GM18498 (cell line): ENCODE measurements at regions not wholly inside any gene's neighbourhood (a gene's known extent, or its start where the extent isn't known, plus 50 kb on each side); places are given as distances from the start of the nearest gene placed in this dataset.

Experiments
- ATAC-seq: cut with Tn5 transposase; IDR thresholded peaks from one replicate; pipeline ENCODE4 v1.9.1; 2021; ENCODE audit warnings: mild to moderate bottlenecking, moderate library complexity; ENCODE audit not compliant: unreplicated experiment

DNA sequence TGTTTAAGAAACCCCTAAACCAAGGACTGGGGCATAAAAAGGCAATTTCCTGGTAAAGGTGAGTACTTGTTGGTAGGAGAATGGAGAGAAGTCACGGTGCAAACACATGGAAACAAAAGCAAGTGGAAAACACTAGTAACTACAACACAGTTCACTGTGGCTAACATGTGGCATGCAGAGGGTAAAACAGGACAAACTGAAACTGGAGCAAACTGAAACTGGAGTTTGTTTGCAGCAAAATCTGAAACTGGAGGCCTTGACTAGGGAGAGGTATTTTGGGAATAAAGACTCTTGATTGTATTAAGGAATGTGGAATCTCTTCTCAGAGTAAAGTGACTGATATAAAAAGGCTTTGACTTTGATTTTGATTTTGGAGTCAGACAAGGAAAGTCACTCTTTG lies 376.3 kb upstream of the PRMT6 start:
- ATAC-seq = no peak

DNA sequence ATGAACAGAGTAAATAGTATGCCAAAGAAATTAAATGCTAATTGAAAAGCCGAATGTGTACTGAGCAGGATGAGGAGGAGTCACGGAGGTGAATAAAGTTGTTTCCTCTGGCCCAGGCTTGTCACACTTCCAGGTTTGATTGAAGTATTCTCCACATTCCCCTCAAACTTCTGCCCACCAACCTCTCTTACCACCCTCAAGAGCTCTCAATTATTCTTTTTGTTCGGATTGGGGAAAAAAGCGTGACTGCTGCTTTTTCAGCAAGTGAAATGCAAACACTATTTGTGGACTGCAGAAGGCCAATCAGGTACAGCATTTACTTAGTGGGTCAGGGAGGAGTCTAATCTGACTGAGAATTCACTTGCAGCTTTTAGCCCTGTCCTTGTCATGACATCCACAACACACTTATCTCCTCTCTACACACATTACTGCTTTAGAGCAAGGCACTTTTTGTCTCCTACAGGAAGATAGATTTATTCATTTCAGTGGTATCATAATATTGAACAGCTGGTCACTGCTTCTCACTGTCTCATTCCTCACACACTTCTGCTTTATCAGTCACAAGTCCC lies 375.6 kb upstream of the PRMT6 start:
- ATAC-seq = no peak

DNA sequence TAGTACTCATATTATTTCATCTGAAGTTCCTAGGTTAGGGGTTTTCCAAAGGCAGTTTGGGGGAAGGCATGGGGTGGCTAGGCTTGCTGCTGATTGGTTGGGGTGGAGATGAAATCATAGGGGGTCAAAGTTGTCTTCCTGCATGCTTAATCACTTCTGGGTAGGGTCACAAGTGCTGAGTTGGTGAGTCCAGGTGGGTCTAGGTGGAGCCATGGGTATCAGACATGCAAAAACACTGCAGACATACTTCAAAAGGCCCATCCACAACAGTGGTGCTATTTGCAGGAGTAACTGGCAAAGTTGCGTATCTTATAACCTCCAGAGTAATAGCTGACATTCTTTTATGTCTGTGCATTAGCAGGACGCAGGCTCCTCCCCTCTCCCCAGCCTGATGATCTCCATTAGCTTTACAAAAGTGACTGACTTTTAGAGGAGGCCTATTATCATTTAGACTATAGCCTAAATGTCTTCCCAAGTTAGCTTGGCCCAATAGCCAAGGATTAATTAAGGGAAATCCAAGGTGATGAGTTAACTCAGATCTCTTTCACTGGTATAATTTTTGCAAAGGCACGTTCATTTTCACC lies 374.4 kb upstream of the PRMT6 start:
- no peak for ATAC-seq

DNA sequence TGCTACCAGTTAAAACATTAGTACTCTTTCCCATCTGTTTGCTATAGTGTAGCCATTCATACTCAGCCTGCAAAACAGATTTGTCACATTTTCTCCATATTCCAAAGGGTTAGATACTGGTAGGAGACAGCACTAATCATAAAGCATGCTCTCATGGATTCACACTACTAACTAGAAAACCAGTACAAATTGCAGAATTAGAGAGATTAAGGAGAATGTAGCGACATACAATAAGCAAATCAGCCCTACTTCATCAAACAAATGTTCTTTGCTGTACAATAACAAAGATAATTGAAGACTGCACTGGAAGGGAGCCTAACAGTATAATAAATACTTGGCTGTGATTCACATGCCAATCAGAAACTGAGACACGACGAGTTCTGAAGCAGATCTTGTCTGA lies 368.0 kb upstream of the PRMT6 start:
- ATAC-seq = no peak

DNA sequence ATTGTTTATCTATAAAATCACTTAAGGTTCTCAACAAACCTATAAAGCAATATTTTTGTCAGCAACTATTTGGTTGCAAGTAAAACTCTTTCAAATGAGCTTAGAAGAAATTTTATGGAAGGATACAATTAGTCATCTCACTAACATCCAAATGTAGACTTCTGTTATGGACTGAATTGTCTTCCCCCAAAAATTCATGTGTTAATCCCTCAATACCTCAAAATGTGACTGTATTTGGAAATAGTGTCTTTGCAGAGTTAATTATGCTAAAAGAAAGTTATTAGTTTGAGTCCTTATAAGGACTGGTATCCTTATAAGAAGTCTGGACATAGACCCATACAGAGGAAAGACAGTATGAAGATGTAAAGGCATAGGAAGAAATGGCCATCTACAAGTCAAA lies 357.8 kb upstream of the PRMT6 start:
- no peak for ATAC-seq

DNA sequence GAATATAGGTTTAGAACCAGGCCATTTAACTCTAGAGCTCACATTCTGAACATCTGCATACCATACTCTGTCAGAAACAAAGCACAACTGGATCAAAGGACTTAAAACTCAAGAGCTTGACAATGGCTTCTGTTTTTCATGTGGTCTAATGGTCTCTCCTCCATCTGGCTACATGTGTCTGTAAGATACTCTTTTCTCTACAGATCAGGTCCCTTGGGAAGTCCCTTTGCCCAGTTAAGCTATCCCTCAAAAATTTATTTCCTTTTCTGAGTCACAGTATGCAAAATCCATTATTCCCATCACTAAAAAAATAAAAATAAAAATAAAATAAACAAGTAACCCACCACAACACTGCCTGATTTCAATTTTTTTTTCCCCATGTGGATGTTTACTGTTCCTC lies 357.0 kb upstream of the PRMT6 start:
- ATAC-seq = no peak

DNA sequence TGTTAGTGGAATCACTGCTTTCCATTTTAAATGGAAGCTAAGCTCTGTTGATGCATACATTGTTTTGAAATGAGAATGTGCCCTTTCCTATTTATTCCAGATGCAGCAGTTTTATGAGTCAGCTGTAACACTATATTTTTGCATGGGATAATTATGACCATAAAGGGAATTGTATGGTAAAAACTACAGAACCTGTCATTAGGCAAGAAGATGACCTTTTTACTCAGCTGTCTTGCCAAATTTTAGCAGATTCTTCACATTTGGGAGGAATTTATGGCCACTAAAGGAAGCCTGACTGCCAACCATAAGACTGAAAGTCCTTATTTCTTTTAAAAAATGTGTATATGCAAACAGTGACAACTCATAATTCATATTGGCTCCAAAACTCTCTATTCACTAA lies 356.3 kb upstream of the PRMT6 start:
- ATAC-seq = no peak

DNA sequence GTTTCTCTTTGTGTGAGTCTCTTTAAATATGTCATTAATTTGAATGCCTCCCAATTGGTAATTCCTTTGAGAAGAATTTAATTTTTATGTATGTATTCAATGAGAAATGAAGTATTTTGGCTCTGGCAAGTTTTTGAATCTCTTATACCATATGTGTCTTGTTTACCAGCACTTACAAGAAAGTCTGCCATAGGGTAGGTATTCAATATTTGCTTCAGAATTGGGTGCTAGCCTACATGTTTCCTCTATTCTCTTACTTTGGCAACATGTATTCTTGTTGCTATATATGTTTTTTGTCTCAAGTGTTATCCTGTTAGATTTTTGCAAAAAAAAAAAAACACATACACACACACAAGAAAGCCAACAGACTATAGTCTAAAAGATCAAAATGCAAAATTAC lies 350.5 kb upstream of the PRMT6 start:
- no peak for ATAC-seq

DNA sequence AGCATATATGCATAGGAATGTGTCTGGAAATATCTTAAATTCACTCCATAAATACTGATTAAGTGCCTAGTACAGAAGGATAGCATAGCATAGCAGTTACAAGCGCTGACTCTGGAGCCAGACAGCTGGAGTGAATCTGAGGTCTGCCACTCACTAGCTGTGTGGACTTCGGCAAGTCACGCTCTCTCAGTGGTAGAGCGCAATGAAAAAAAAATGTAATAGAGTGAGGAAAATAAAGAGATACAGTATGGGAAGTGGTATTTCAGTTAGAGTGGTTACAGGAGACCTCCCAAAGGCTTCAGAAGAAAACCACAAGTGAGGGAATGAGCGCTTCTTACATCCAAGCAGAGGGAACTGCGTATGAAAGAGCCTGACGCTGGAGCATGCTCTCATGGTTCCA lies 338.9 kb upstream of the PRMT6 start:
- ATAC-seq = no peak

DNA sequence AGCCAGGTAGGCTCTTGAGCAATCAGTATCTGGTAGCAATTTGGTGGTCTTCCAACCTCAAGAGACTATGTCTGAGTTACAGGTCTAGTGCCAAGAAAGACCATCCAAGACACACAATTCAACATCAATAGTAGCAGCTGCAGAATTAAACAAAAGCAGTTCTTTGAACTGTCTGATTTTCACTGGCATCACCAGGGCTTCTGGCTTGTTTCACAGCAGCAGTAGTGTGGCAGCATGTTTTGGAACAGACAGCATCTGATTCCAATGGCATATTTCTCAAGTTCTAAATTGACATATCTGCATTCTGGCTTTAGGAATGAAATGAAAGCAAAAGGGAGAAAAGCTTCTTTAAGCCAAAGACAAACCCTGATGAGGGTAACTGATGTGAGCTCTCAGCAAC lies 334.7 kb upstream of the PRMT6 start:
- no peak for ATAC-seq

DNA sequence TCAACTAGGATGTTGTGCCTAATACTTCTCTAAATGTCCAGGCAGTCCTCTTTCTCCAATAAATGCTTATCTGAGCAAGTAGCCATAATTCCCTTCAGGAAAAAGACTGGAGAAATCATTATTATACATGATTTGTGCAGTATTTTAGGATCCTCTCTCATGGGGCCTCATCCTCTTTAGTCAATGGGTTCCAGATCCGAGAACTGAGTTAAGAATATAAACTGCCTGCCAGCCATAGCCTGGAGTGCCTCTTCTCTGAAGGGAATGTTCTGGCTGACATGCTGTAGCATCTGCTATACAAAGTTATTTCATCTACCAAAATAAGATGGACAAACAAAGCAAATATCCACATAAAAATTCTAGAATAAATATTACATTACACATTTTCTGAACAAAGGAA lies 334.0 kb upstream of the PRMT6 start:
- ATAC-seq = no peak

DNA sequence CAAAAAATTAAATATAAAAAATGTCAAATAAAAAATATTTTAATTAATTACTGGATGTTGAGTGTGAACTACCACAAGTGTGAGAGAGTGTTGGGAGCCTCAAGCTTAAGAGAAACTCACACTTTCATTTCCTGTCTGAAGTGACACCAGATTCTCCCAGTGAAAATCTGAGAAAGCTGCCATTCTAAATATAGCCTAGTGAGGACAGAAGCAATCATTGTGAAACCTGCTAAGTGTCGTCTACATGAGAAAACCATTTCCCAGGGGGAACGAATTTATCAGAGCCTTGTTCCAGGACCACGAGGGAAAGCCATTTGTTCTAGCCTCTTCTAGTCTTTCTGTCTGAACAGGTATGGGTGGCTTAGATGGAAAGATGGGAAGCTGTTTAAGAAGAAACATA lies 329.3 kb upstream of the PRMT6 start:
- peak; percentile 71 for ATAC-seq

DNA sequence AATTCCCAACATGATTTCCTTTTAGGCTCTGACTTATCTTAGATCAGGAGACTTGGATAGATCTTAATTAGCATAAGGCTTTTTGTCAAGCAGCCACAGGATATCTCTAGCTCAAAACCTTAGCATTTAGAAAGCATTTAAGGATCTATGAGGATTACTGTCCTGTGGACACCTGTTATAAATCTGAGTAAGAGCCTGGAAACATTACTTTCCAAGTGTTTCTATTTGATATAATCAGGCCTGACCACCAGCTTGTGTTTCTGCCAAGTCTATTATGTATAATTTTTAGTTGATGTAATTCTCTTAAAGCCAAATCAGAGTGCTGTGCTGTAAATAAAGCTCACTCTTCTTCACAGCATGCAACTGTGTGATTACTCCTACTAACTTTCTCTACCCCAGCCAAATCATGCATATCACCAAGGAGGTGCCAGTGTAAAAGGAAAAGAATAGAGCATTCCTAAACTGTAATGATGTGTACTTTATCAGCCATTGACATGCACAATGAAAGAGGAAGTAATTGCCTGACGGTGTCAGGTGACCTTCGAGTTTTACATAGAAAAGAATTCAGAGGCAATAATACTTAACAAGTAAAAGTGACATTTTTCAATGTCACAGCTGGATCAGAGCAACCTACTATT lies 309.9 kb upstream of the PRMT6 start:
- ATAC-seq = no peak

DNA sequence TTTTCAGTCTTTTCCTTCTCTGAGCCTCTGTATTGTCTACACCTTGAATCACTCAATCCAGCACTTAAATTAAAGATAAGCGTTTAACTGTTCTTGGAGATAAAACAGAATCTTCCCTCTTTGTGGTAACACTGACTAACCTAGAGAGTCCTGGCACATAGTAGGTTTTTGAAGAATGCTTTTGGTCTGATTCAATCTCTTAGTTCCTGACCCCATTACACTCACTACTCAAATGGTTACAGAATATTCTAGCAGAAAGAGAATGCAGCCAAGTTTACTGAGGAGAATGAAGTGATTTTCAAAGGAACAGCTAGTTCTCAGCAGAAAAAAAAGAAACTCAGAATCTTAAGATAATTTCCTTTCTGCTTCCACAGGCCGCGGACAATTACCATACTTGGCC lies 309.2 kb upstream of the PRMT6 start:
- ATAC-seq = no peak

DNA sequence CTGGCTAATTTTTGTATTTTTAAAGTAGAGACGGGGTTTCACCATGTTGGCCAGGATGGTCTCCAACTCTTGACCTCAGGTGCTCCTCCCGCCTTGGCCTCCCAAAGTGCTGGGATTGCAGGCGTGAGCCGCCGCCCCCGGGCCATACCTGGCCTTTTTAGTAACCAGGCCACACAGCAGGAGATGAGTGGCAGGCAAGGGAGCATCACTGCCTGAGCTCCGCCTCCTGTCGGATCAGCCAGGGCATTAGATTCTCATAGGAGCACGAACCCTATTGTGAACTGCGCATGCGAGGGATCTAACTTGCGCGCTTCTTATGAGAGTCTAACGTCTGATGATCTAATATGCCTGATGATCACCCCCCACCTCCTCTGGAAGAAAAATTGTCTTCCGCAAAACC lies 308.7 kb upstream of the PRMT6 start:
- no peak for ATAC-seq

DNA sequence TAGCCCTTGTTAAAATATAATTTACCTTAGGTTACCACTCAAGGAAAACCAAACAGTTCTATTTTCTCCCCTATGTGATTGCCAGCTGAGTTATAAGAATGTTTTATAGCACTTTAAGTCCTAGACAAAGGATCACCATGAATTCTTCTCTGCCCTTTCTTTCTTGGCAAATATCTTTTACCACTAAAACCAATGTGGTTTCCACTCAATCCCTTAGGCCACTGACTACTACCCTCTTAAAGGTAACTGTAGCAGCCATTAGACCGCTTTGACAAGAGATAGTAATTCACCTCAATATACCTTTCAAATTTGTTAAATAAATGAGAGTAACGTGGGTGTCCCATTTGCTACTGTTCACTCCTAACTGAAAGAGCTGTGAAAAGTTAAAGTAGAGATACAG lies 307.9 kb upstream of the PRMT6 start:
- no peak for ATAC-seq

DNA sequence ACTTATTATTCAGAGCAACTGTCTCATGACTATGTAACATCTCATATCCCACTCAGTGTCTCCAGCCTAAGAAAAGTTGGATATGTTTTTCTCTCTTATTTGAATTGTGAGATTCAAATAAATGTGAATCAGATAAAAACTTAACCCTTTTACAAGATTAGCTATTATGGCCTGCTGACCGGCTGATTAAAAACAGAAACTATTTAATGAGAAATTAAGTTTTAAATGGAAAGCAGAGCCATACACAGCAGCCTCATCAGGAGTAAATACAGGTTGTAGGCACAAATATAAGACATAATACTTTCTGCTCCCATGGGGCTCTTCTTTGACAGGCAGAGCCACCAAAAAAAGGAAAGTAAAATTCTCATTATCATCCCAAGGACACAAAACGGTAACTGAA lies 307.0 kb upstream of the PRMT6 start:
- ATAC-seq = no peak

DNA sequence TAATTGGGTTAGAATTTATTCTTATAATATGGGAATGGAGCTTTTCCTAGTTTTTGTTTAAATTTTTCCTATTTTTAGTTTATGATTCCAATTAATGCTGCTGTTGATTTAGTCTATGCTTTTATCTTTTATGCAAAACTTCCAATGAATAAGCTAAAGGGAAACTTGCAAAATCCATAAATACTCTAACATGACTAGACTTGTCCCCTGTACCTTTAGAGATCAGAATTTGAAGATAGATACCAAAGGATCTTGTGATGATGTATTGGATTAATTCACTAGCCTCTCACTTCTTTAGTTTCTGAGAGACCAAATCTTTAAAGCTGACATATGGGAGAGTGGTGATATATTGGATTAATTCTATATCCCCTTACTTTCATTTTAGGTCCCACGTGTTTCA lies 306.6 kb upstream of the PRMT6 start:
- ATAC-seq = no peak

DNA sequence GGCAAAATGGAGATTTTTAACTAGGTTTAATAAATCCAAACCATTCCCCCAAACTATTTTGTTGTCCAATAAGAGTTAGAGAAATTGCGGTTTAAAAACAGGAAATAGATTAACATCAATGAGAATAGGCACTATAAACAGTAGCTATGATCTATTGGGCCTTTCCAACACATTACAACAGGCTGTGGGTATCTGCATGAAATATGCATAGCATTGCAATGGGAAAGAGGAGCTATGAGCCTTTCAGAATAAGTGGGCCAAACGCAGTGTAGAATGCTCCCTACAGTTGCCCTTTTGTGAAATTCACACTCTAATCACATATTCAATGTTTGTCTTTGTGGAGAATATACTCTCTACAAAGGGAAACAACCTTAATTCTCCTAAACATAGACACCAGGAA lies 305.5 kb upstream of the PRMT6 start:
- no peak for ATAC-seq

DNA sequence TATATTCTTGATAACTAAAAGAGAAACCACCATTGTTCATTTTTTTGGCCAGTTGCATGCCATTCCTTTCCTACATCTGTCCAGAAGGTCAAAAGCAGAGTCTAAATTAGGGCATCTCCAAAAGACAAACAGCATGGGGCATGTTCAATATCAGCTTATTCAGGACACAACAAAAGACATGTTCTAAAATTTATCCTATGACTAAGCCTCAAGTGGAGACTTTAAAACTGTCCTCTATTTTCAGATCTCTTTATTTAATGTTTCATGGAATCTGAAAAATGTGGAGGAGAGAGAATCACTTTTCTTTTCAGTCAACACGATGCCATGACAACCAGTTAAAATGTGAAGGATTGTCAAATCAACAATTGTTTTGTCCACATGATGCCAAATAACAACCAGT lies 303.4 kb upstream of the PRMT6 start:
- ATAC-seq = no peak

DNA sequence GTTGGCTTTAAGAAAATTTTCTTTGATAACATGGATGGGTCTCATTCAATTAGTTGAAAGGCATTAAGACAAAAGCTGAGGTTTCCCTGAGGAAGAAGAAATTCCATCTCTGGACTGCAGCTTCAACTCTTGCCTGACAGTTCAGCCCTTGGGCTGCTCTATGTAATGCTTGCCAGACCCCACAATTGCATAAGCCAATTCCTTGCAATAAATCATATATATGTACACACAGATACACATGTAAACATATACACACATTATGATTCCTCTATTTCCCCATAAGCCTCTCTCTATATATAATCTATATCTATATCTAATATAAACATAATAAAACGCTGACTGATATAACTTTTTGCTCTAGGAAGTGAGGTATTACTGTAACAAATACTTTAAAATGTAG lies 301.5 kb upstream of the PRMT6 start:
- ATAC-seq = no peak

DNA sequence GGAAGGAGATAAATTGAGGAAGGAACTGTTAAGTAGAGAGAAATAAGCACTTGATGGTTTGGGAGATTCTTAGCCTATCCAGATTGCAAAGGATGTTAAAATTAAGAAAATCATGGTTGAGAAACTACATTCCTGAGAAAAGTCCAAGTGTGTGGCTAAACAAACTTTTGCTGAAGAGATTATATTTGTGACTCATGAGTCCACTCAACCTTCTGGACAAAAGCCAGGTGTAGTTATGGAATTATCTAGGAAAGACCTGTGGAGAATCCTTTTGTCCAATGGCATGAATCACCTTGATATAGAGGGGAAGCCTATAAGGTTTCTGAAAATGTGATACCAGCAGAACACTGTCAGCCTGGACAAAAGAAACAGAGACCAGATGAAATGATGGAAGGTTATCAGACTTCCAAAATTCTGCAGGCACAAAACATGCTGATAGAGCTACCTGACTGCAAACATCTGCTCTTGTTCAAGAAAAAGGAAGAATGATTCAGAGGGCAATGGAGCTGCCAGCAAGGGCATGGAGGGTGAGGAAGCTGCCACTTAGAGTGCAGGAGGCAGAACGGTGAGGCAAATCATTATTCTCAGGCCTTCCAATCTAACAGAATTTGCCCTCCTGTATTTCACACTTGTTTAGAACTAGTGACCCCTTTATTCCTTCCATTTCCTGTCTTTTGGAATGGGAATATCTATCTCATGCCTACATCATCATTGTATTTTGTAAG lies 300.6 kb upstream of the PRMT6 start:
- ATAC-seq = no peak
